Esophagus muscularis mucosa (tissue), 3 donors: ENCODE measurements at regions not wholly inside any gene's neighbourhood (a gene's known extent, or its start where the extent isn't known, plus 50 kb on each side); places are given as distances from the start of the nearest gene placed in this dataset.

Experiments used
- CTCF ChIP-seq, 3 experiments: fragments of 200-600 bp in 2 of 3; fragments of 450-650 bp in 1 of 3; sonication (generic) in 2 of 3; IDR thresholded peaks; one replicate each; pipeline ENCODE4 v1.5.1; 2017 to 2019; ENCODE audit warnings: antibody characterized with exemption in 3 of 3, mild to moderate bottlenecking in 2 of 3, moderate library complexity in 1 of 3
- POLR2A ChIP-seq: fragments of 450-650 bp; IDR thresholded peaks from one replicate; pipeline ENCODE4 v1.6.1; 2017; ENCODE audit warnings: antibody characterized with exemption, moderate library complexity, mild to moderate bottlenecking, low read depth

- no peak for TF ChIP-seq CTCF (IDR thresholded peaks at IDR 0.05)
- no peak for TF ChIP-seq POLR2A
Observed at GRCh38 chr5:119896826-119897536, 267.6 kb downstream of the FAM170A start.
